DND-41 (cell line): ENCODE measurements at regions not wholly inside any gene's neighbourhood (a gene's known extent, or its start where the extent isn't known, plus 50 kb on each side); places are given as distances from the start of the nearest gene placed in this dataset.

Experiments
- ATAC-seq: fragments of 200-7000 bp; cut with Tn5 transposase; 3 replicates; pipeline ENCODE4 v1.9.1; 2021; ENCODE audit warnings: low read depth; ENCODE audit not compliant: insufficient read depth
- DNase-seq: peaks from one replicate; pipeline ENCODE4 v3.0.0-alpha.2; 2020
- H2AFZ ChIP-seq: 2 replicates; pipeline ENCODE4 v1.6.0; 2012; ENCODE audit warnings: low read depth, low read length
- H3K27ac ChIP-seq: 2 replicates; pipeline ENCODE4 v1.5.1; 2012; ENCODE audit warnings: low read length, inconsistent platforms
- H3K27me3 ChIP-seq: fragments of 200-600 bp; sonication (generic); 2 replicates; pipeline ENCODE4 v1.6.0; 2012; ENCODE audit warnings: low read length, mild to moderate bottlenecking, inconsistent platforms; ENCODE audit not compliant: insufficient read depth, poor library complexity
- H3K36me3 ChIP-seq: 2 replicates; pipeline ENCODE4 v1.5.1; 2012; ENCODE audit warnings: low read length, inconsistent platforms; ENCODE audit not compliant: insufficient read depth
- H3K4me1 ChIP-seq: 2 replicates; pipeline ENCODE4 v1.5.1; 2012; ENCODE audit warnings: mild to moderate bottlenecking, low read length; ENCODE audit not compliant: insufficient read depth
- H3K4me2 ChIP-seq: 2 replicates; pipeline ENCODE4 v1.6.0; 2012; ENCODE audit warnings: mild to moderate bottlenecking, moderate library complexity, low read length, inconsistent platforms; ENCODE audit not compliant: insufficient read depth
- H3K4me3 ChIP-seq, 2 experiments: fragments of 200-600 bp in 1 of 2; shearing (Covaris generic) in 1 of 2; 2 replicates each; pipeline ENCODE4 v1.5.1; 2012 to 2016; ENCODE audit warnings: inconsistent platforms in 2 of 2, low read length in 2 of 2, mild to moderate bottlenecking in 2 of 2, low read depth in 1 of 2, moderate library complexity in 1 of 2
- H3K79me2 ChIP-seq: 2 replicates; pipeline ENCODE4 v1.6.0; 2012; ENCODE audit warnings: low read length, inconsistent platforms; ENCODE audit not compliant: insufficient read depth
- H3K9ac ChIP-seq: 2 replicates; pipeline ENCODE4 v1.6.0; 2012; ENCODE audit warnings: low read depth, mild to moderate bottlenecking, inconsistent platforms, low read length, moderate library complexity
- H3K9me3 ChIP-seq: 2 replicates; pipeline ENCODE4 v1.5.1; 2012; ENCODE audit warnings: low read length, moderate library complexity, mild to moderate bottlenecking, inconsistent platforms; ENCODE audit not compliant: insufficient read depth, severe bottlenecking
- H4K20me1 ChIP-seq: 2 replicates; pipeline ENCODE4 v1.6.0; 2012; ENCODE audit warnings: low read length; ENCODE audit not compliant: insufficient read depth
- EZH2 ChIP-seq: IDR thresholded peaks from 3 replicates; pipeline ENCODE4 v1.6.1; 2012; ENCODE audit warnings: borderline replicate concordance, low read depth, mild to moderate bottlenecking, moderate library complexity, low read length, inconsistent platforms; ENCODE audit not compliant: severe bottlenecking
- TF ChIP-seq, protein P1 (sequence below): IDR thresholded peaks from 2 replicates; pipeline ENCODE4 v1.5.1; 2012; ENCODE audit warnings: borderline replicate concordance, low read length, moderate library complexity, mild to moderate bottlenecking; ENCODE audit not compliant: poor library complexity, severe bottlenecking; ENCODE audit errors: extremely low read depth

GRCh38 chr2:189336276-189336975 lies 104.8 kb upstream of the WDR75 start:
- H4K20me1 ChIP-seq = no peaks in the 10 kb centered on the region
- no peak overlapping the region for H3K27ac ChIP-seq
- H3K9me3 ChIP-seq = peaks cover 10% of the 10 kb centered on the region
- H3K27me3 ChIP-seq = no peaks in the 10 kb centered on the region
- ATAC-seq (no peak), DNase-seq (no peak)
- no peaks in the 10 kb centered on the region for H3K36me3 ChIP-seq
- TF ChIP-seq, protein P1, sequence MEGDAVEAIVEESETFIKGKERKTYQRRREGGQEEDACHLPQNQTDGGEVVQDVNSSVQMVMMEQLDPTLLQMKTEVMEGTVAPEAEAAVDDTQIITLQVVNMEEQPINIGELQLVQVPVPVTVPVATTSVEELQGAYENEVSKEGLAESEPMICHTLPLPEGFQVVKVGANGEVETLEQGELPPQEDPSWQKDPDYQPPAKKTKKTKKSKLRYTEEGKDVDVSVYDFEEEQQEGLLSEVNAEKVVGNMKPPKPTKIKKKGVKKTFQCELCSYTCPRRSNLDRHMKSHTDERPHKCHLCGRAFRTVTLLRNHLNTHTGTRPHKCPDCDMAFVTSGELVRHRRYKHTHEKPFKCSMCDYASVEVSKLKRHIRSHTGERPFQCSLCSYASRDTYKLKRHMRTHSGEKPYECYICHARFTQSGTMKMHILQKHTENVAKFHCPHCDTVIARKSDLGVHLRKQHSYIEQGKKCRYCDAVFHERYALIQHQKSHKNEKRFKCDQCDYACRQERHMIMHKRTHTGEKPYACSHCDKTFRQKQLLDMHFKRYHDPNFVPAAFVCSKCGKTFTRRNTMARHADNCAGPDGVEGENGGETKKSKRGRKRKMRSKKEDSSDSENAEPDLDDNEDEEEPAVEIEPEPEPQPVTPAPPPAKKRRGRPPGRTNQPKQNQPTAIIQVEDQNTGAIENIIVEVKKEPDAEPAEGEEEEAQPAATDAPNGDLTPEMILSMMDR = no peak
- no peak for TF ChIP-seq EZH2
- no peak overlapping the region for H3K9ac ChIP-seq
- no peak overlapping the region for H2AFZ ChIP-seq
- H3K79me2 ChIP-seq = no peaks in the 10 kb centered on the region
- H3K4me3 ChIP-seq = no peak overlapping the region
- H3K4me2 ChIP-seq = no peak overlapping the region
- H3K4me1 ChIP-seq = no peaks in the 10 kb centered on the region

- Histone ChIP-seq H3K9me3 (peaks cover 10% of the 10 kb centered on the region), H3K4me3 (no peak overlapping the region), H2AFZ (no peak overlapping the region), H4K20me1 (no peaks in the 10 kb centered on the region), H3K27me3 (no peaks in the 10 kb centered on the region), H3K27ac (no peak overlapping the region), H3K79me2 (no peaks in the 10 kb centered on the region), H3K4me2 (no peak overlapping the region), H3K36me3 (no peaks in the 10 kb centered on the region), H3K9ac (no peak overlapping the region), H3K4me1 (no peaks in the 10 kb centered on the region)
- DNase-seq (no peak), ATAC-seq (no peak)
- TF ChIP-seq, protein P1 = no peak
- TF ChIP-seq EZH2 = no peak
These were observed 103.6 kb upstream of the WDR75 start for GRCh38 chr2:189337656-189338055.

GRCh38 chr2:189338115-189338514 lies 103.2 kb upstream of the WDR75 start:
- Histone ChIP-seq H3K27ac (no peak overlapping the region), H3K27me3 (no peaks in the 10 kb centered on the region), H2AFZ (no peak overlapping the region), H4K20me1 (no peaks in the 10 kb centered on the region), H3K4me1 (no peaks in the 10 kb centered on the region), H3K4me2 (no peak overlapping the region), H3K36me3 (no peaks in the 10 kb centered on the region), H3K9me3 (peaks cover 13% of the 10 kb centered on the region), H3K79me2 (no peaks in the 10 kb centered on the region), H3K4me3 (no peak overlapping the region), H3K9ac (no peak overlapping the region)
- no peak for ATAC-seq
- DNase-seq = no peak
- no peak for TF ChIP-seq EZH2
- TF ChIP-seq, protein P1 = no peak

DNA sequence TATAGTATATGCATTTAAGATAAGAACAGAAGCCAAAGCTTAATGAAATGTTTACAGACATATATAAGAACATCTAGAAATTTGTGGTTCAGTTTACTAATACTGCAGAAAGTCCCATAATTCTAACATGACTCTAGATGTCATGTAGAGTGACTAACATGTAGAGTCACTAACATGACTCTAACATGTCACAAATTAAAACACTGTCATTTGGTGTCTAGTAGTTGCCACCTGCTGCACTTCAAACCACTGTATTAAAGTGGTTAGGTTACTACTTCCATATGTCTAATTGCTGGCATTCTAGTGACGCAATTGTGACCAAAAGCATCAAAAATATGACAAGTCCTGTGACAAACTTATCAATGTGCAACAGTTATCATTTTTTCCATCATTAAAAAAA lies 100.2 kb upstream of the WDR75 start:
- DNase-seq = no peak
- H3K27me3 ChIP-seq = no peaks in the 10 kb centered on the region
- no peaks in the 10 kb centered on the region for H3K4me1 ChIP-seq
- TF ChIP-seq EZH2 = no peak
- TF ChIP-seq, protein P1 = no peak
- no peak overlapping the region for H2AFZ ChIP-seq
- H3K4me3 ChIP-seq = no peak overlapping the region
- no peak overlapping the region for H3K4me2 ChIP-seq
- H3K79me2 ChIP-seq = no peaks in the 10 kb centered on the region
- peaks cover 13% of the 10 kb centered on the region for H3K9me3 ChIP-seq
- no peak overlapping the region for H3K27ac ChIP-seq
- H3K36me3 ChIP-seq = no peaks in the 10 kb centered on the region
- no peak for ATAC-seq
- H3K9ac ChIP-seq = no peak overlapping the region
- H4K20me1 ChIP-seq = no peaks in the 10 kb centered on the region
